Gastroesophageal sphincter (tissue), 3 donors: ENCODE measurements at regions not wholly inside any gene's neighbourhood (a gene's known extent, or its start where the extent isn't known, plus 50 kb on each side); places are given as distances from the start of the nearest gene placed in this dataset.

Source experiments
- EP300 ChIP-seq: sonication (generic); formaldehyde crosslinking; IDR thresholded peaks from one replicate; pipeline ENCODE4 v1.6.1; 2017; ENCODE audit warnings: antibody characterized with exemption, mild to moderate bottlenecking
- POLR2A ChIP-seq, 2 donors: fragments of 450-650 bp; IDR thresholded peaks; one replicate each; pipeline ENCODE4 v1.6.1; 2017; ENCODE audit warnings: antibody characterized with exemption in 2 of 2, mild to moderate bottlenecking in 2 of 2, moderate library complexity in 1 of 2
- TF ChIP-seq, protein P1 (sequence below), 4 experiments: fragments of 200-600 bp in 2 of 4; fragments of 450-650 bp in 2 of 4; sonication (generic) in 1 of 4; IDR thresholded peaks; one replicate each; pipeline ENCODE4 v1.5.1; 2017 to 2019; ENCODE audit warnings: antibody characterized with exemption in 4 of 4, mild to moderate bottlenecking in 2 of 4, moderate library complexity in 2 of 4

DNA sequence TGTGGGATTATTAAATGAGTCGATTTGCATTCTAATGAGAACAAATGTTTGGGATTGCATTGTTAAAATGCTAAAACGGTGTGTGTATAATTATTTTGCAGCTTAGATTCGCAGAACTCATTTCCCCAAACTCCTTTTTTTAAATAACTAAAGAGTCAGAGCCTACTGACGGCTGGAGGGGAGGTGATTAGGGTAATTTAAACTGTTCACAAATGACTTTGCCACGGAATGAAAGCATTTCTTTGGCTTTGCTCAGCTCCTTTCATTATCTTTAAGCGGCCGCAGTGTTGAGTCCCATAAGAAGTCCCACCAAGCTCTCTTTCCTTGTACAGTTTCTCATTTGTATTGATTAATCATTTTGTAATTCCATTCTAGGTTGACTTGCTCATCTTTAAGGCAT lies 1632.8 kb downstream of the MAT2B start:
- TF ChIP-seq POLR2A (IDR thresholded peaks at IDR 0.05) = no peak
- TF ChIP-seq, protein P1, sequence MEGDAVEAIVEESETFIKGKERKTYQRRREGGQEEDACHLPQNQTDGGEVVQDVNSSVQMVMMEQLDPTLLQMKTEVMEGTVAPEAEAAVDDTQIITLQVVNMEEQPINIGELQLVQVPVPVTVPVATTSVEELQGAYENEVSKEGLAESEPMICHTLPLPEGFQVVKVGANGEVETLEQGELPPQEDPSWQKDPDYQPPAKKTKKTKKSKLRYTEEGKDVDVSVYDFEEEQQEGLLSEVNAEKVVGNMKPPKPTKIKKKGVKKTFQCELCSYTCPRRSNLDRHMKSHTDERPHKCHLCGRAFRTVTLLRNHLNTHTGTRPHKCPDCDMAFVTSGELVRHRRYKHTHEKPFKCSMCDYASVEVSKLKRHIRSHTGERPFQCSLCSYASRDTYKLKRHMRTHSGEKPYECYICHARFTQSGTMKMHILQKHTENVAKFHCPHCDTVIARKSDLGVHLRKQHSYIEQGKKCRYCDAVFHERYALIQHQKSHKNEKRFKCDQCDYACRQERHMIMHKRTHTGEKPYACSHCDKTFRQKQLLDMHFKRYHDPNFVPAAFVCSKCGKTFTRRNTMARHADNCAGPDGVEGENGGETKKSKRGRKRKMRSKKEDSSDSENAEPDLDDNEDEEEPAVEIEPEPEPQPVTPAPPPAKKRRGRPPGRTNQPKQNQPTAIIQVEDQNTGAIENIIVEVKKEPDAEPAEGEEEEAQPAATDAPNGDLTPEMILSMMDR (IDR thresholded peaks at IDR 0.05) = no peak
- no peak for TF ChIP-seq EP300
